Kidney (tissue), 13 donors: ENCODE measurements at regions not wholly inside any gene's neighbourhood (a gene's known extent, or its start where the extent isn't known, plus 50 kb on each side); places are given as distances from the start of the nearest gene placed in this dataset.

Source experiments
- DNase-seq, 5 donors: peaks; one replicate each; pipeline ENCODE4 v3.0.0-alpha.2; 2013 to 2020
- FAIRE-seq: peaks from 2 replicates; lab custom pipeline; 2012; peaks lifted over from hg19 to GRCh38; lab: Jason Lieb, UNC
- H3K27ac ChIP-seq, 2 donors: one replicate each; pipeline ENCODE4 v1.7.0; 2013; ENCODE audit warnings: low read depth in 2 of 2, low read length in 2 of 2, inconsistent platforms in 1 of 2
- H3K27me3 ChIP-seq: one replicate; pipeline ENCODE4 v1.7.1; 2013; ENCODE audit warnings: low read length, inconsistent platforms; ENCODE audit not compliant: control insufficient read depth, insufficient read depth
- H3K36me3 ChIP-seq, 3 donors: one replicate each; pipeline versions ENCODE4 v1.7.0 to v1.7.1; 2013; ENCODE audit warnings: low read length in 3 of 3, control low read depth in 1 of 3, inconsistent platforms in 1 of 3; ENCODE audit not compliant: insufficient read depth in 3 of 3, control insufficient read depth in 2 of 3
- H3K4me1 ChIP-seq, 3 donors: one replicate each; pipeline versions ENCODE4 v1.7.0 to v1.7.1; 2013; ENCODE audit warnings: low read length in 3 of 3, inconsistent platforms in 1 of 3, low read depth in 1 of 3; ENCODE audit not compliant: control insufficient read depth in 2 of 3, insufficient read depth in 2 of 3
- H3K4me3 ChIP-seq, 3 donors: one replicate each; pipeline versions ENCODE4 v1.7.0 to v1.8.1; 2013; ENCODE audit warnings: low read length in 3 of 3, control low read depth in 1 of 3, inconsistent platforms in 1 of 3
- H3K9ac ChIP-seq, 3 donors: one replicate each; pipeline versions ENCODE4 v1.7.0 to v1.7.1; 2013; ENCODE audit warnings: low read length in 3 of 3, control low read depth in 1 of 3, inconsistent platforms in 1 of 3
- H3K9me3 ChIP-seq, 3 donors: one replicate each; pipeline versions ENCODE4 v1.7.0 to v1.7.1; 2013; ENCODE audit warnings: low read length in 3 of 3, control low read depth in 1 of 3, inconsistent platforms in 1 of 3; ENCODE audit not compliant: control insufficient read depth in 2 of 3, insufficient read depth in 1 of 3
- CTCF ChIP-seq: IDR thresholded peaks from 3 replicates; pipeline ENCODE4 v1.5.1; 2012; ENCODE audit warnings: mild to moderate bottlenecking, moderate library complexity, borderline replicate concordance; ENCODE audit not compliant: insufficient read depth; ENCODE audit errors: extremely low read depth
- intact Hi-C: fragments of 100-400 bp; cut with DNase I; formaldehyde crosslinking; loops from one replicate; pipeline ENCODE4 v1.11.1; 2022
- donor health status: control.
- donor health status: control.
- donor health status: control.
- donor health status: control.
- donor health status: control.
- donor health status: DM: yes; HTN: yes; CAD: no.
- donor health status: Normal renal cell carcinoma (clear cell type).

GRCh38 chr1:227459326-227459841 lies 104.0 kb upstream of the ZNF678 start:
- no peak for TF ChIP-seq CTCF
- no peak for DNase-seq
- FAIRE-seq, result no peak
- H3K36me3 ChIP-seq, result no peaks in the 10 kb centered on the region
- no peak overlapping the region for H3K4me3 ChIP-seq
- no peaks in the 10 kb centered on the region for H3K4me1 ChIP-seq
- no peaks in the 10 kb centered on the region for H3K9me3 ChIP-seq
- H3K9ac ChIP-seq, result no peak overlapping the region
- H3K27me3 ChIP-seq, result no peaks in the 10 kb centered on the region
- intact Hi-C loops, result no loop called here
- no peak overlapping the region for H3K27ac ChIP-seq

- Histone ChIP-seq H3K27ac (no peak overlapping the region), H3K4me3 (no peak overlapping the region), H3K27me3 (no peaks in the 10 kb centered on the region), H3K4me1 (no peaks in the 10 kb centered on the region), H3K36me3 (no peaks in the 10 kb centered on the region), H3K9me3 (no peaks in the 10 kb centered on the region), H3K9ac (no peak overlapping the region)
- no peak for FAIRE-seq
- DNase-seq, result no peak
- no peak for TF ChIP-seq CTCF
- intact Hi-C loops, result no loop called here
Measured at GRCh38 chr1:227454686-227455085, 108.7 kb upstream of the ZNF678 start.

GRCh38 chr1:227453631-227454355 lies 109.6 kb upstream of the ZNF678 start:
- Histone ChIP-seq H3K4me3 (no peak overlapping the region), H3K9me3 (no peaks in the 10 kb centered on the region), H3K27ac (no peak overlapping the region), H3K36me3 (no peaks in the 10 kb centered on the region), H3K27me3 (no peaks in the 10 kb centered on the region), H3K4me1 (no peaks in the 10 kb centered on the region), H3K9ac (no peak overlapping the region)
- intact Hi-C loops, result no loop called here
- DNase-seq (peak in 1 of 5 donors; percentile 36), FAIRE-seq (no peak)
- no peak for TF ChIP-seq CTCF

- no peaks in the 10 kb centered on the region for H3K36me3 ChIP-seq
- DNase-seq (no peak), FAIRE-seq (no peak)
- H3K4me1 ChIP-seq, result no peaks in the 10 kb centered on the region
- TF ChIP-seq CTCF, result no peak
- intact Hi-C loops, result no loop called here
- H3K27ac ChIP-seq, result no peak overlapping the region
- H3K9ac ChIP-seq, result no peak overlapping the region
- H3K27me3 ChIP-seq, result no peaks in the 10 kb centered on the region
- H3K9me3 ChIP-seq, result no peaks in the 10 kb centered on the region
- no peak overlapping the region for H3K4me3 ChIP-seq
Measured at GRCh38 chr1:227451954-227452353, 111.4 kb upstream of the ZNF678 start.
